ENCODE measurements at regions not wholly inside any gene's neighbourhood (a gene's known extent, or its start where the extent isn't known, plus 50 kb on each side); places are given as distances from the start of the nearest gene placed in this dataset.

DNA sequence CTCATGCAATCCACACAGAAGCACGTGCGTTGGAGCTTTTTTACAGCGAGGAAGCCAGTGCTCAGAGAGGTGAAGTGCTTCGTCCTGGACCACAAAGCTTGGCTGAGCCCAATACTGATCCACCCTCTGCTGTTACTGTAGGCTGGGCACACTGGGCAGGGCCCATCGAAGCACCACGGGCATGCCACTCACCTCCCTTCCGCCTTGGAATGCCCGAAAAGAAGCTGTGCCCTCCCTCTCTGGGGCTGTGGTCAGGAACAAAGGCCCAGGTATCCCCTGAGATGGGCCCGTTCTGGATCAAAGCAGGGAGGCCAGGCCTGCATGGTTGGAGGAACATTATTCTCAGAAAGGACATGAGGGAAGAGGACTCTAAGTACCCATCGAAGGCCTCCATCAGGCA is 206.7 kb upstream of the C1orf174 start:
- TF ChIP-seq, protein P1, sequence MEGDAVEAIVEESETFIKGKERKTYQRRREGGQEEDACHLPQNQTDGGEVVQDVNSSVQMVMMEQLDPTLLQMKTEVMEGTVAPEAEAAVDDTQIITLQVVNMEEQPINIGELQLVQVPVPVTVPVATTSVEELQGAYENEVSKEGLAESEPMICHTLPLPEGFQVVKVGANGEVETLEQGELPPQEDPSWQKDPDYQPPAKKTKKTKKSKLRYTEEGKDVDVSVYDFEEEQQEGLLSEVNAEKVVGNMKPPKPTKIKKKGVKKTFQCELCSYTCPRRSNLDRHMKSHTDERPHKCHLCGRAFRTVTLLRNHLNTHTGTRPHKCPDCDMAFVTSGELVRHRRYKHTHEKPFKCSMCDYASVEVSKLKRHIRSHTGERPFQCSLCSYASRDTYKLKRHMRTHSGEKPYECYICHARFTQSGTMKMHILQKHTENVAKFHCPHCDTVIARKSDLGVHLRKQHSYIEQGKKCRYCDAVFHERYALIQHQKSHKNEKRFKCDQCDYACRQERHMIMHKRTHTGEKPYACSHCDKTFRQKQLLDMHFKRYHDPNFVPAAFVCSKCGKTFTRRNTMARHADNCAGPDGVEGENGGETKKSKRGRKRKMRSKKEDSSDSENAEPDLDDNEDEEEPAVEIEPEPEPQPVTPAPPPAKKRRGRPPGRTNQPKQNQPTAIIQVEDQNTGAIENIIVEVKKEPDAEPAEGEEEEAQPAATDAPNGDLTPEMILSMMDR (IDR thresholded peaks at IDR 0.05; ENCODE audit: insufficient read depth, low read depth, low read length, missing control alignments), result no peak
- DNase-seq (ENCODE audit: low read depth), result no peak
- H3K4me3 ChIP-seq (ENCODE audit: low read depth, low read length), result no peak overlapping the region

DNA sequence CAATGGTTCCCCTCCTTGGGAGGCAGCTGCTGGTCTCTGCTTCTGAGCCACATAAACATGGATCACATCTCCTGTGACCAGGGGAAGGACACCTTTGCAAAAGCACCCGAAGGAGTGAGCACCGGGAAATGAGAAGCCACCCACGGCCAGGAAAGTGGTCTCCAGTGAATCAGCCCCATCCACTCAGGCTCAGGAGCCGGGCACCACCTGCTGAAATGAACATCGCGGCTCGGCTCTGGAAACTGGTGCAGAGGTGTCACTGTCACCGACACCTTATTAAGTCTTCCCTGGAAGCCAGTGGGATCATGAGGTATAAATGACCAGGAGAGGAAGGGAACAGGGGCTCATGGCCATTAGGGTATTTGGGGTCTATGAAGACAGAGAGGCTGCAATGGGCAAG is 207.2 kb upstream of the C1orf174 start:
- H3K4me3 ChIP-seq (ENCODE audit: low read depth, low read length), result no peak overlapping the region
- DNase-seq (ENCODE audit: low read depth), result no peak
- TF ChIP-seq, protein P1 (IDR thresholded peaks at IDR 0.05; ENCODE audit: insufficient read depth, low read depth, low read length, missing control alignments), result no peak

DNA sequence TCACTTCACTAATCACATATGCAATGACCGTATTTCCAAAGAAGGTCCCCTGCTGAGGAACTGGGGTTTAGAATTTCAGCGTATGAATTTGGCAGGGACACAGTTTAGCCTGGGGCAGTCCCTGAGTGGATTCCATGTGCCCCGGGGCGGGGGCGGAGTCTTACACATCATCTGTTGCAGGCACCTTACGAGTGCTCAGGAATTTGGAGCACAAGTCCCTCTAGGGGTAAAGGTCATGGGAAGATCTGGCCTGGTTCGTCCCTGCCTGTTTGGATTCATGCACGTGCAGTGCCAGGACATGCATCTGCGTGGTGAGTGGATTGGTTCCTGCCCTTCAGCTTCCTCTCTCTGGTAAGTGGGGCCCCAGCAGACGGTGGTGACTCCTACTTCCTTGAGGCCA is 208.3 kb upstream of the C1orf174 start:
- DNase-seq (ENCODE audit: low read depth), result no peak
- H3K4me3 ChIP-seq (ENCODE audit: low read depth, low read length), result no peak overlapping the region
- TF ChIP-seq, protein P1 (IDR thresholded peaks at IDR 0.05; ENCODE audit: insufficient read depth, low read depth, low read length, missing control alignments), result no peak

DNA sequence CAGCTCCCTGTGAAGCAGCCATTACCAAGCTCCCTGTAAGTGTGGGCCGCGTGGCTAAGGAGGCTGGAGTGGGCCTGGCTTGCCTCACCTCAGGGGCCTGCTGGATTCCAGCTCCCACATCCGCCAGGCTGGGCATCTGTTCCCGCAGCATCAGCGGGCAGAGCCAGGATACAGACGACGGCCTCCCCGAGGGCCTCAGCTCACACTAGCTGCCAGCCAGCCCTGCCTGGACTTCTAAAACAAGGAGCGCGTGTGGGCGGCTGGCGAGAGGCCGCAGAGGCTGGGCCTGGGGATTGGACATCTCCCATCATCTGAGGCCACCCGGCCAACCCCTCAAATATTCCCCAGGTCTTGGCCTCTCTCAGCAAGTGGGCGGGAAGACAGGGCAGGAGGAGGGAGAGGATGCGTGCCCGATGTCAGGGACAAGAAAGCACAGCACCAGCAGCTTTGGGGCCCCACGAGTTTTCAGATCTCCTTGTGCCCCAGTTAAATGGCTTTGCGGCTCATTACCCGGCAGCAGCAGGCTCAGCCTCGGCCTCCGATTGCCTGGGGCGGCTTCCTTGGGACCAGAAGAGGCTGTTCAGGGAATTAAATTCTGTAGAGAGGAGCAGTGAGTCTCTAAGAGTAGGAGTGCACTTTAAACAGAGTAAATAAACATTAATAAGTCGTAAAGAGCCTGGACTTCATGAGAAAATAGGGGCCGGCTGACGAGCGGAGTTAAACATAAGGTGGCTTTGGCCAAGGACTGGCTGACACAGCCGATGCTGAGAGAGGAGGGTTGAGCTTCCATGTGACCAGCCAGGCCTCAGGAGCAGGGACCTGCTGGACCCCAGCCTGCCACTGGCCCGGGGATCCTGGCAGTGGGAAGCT is 208.9 kb upstream of the C1orf174 start:
- TF ChIP-seq, protein P1 (IDR thresholded peaks at IDR 0.05; ENCODE audit: insufficient read depth, low read depth, low read length, missing control alignments), result no peak
- DNase-seq (ENCODE audit: low read depth), result no peak
- no peak overlapping the region for H3K4me3 ChIP-seq (ENCODE audit: low read depth, low read length)

DNA sequence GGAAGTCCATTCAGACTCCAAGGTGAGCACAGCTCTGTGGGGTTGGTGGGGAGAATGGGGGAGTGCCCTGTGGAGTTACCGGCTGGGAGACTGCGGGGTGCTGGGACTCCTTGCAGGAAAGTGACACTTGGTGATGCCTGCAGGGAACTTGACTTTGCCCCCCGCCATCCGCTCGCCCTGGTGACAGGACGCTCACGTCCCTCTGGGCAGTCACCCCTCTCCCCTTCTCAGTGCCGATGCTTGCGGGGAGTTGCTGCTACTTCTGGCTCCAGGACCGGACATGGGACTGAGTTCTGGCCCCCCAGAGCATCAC is 209.5 kb upstream of the C1orf174 start:
- TF ChIP-seq, protein P1 (IDR thresholded peaks at IDR 0.05; ENCODE audit: insufficient read depth, low read depth, low read length, missing control alignments), result no peak
- DNase-seq (ENCODE audit: low read depth), result no peak

DNA sequence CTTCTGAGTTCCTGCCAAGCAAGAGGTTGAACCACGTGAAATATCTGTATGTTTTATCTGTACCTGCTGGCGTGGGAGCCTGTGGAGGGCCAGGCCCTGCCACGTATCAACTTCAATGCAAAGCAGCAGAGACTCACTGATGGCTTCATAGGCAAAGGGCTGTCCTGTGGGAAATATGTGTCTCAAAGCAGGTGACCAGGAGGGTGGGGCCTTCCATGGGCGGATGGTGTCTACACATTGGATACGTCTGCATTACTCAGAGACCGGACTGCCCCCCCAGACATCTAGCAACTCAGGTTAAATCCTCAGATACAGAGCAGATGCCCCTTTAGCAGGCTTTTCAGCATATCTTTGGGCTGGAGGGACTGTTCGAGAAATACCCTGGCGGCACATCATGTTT is 210.8 kb upstream of the C1orf174 start:
- H3K4me3 ChIP-seq (ENCODE audit: low read depth, low read length), result no peak overlapping the region
- TF ChIP-seq, protein P1 (IDR thresholded peaks at IDR 0.05; ENCODE audit: insufficient read depth, low read depth, low read length, missing control alignments), result no peak
- no peak for DNase-seq (ENCODE audit: low read depth)

More for the DNA sequence above, 209.5 kb upstream of the C1orf174 start:
- no peak overlapping the region for H3K4me3 ChIP-seq (ENCODE audit: low read depth, low read length)

DNA sequence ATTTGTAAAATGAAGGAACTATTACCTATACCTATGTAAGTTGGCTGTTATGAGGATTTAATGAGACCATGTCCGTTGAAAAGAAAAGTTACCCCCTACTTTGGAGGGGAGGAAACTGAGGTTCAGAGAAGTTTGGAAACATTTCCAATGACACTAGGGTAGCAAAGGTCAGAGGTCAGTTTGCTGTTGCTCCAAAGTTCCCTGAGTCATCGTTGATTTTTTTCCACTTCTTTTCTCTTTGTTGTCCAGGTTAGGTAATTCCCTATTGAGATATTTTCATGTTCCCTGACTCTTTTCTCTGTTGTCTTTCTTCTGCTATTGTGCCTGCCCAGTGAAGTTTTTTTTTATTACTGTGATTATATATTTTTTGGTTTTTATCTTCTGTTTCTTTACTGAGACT is 213.8 kb upstream of the C1orf174 start:
- H3K4me3 ChIP-seq (ENCODE audit: low read depth, low read length), result no peak overlapping the region
- TF ChIP-seq, protein P1 (IDR thresholded peaks at IDR 0.05; ENCODE audit: insufficient read depth, low read depth, low read length, missing control alignments), result no peak
- DNase-seq (ENCODE audit: low read depth), result no peak

Data from GM12865 (cell line).